Tibial nerve (tissue), 4 donors: ENCODE measurements at regions not wholly inside any gene's neighbourhood (a gene's known extent, or its start where the extent isn't known, plus 50 kb on each side); places are given as distances from the start of the nearest gene placed in this dataset.

Source experiments
- CTCF ChIP-seq, 5 experiments: fragments of 200-600 bp in 3 of 5; fragments of 450-650 bp in 2 of 5; sonication (generic) in 3 of 5; IDR thresholded peaks; one replicate each; pipeline ENCODE4 v1.5.1; 2016 to 2019; ENCODE audit warnings: antibody characterized with exemption in 5 of 5, mild to moderate bottlenecking in 3 of 5, moderate library complexity in 2 of 5
- EP300 ChIP-seq, 2 donors: sonication (generic); formaldehyde crosslinking; IDR thresholded peaks; one replicate each; pipeline ENCODE4 v1.6.1; 2017; ENCODE audit warnings: antibody characterized with exemption in 2 of 2, mild to moderate bottlenecking in 1 of 2

DNA sequence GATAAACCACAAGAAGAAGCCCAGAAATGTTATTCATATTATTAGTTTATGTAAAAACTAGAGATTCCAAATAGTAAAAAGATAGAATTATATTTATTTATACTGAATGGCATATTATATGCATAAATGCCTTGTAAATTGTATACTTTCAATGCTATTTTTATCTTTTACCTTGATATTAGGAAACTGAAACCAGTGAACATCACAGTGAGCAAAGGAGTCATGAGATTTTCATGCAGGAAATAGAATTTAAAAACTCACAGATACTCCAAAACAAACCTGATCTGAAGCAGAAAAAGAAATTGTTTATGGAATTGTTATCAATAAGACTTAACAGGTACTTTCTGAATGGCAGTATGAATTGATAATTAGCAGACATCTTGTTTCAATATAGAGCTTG lies 207.3 kb upstream of the CENPE start:
- TF ChIP-seq CTCF (IDR thresholded peaks at IDR 0.05) (no peak), EP300 (IDR thresholded peaks at IDR 0.05) (no peak)
